Loucy (cell line): ENCODE measurements at regions not wholly inside any gene's neighbourhood (a gene's known extent, or its start where the extent isn't known, plus 50 kb on each side); places are given as distances from the start of the nearest gene placed in this dataset.

ENCODE experiments used
- EZH2phosphoT487 ChIP-seq: fragments of 200-600 bp; IDR thresholded peaks from 2 replicates; pipeline ENCODE4 v1.6.1; 2018; ENCODE audit warnings: antibody characterized with exemption, mild to moderate bottlenecking, moderate library complexity, borderline replicate concordance
- TF ChIP-seq, protein P1 (sequence below): fragments of 200-600 bp; sonication (generic); conservative IDR thresholded peaks from 2 replicates; pipeline ENCODE4 v1.5.1; 2014; ENCODE audit warnings: mild to moderate bottlenecking, antibody characterized with exemption, low read length

DNA sequence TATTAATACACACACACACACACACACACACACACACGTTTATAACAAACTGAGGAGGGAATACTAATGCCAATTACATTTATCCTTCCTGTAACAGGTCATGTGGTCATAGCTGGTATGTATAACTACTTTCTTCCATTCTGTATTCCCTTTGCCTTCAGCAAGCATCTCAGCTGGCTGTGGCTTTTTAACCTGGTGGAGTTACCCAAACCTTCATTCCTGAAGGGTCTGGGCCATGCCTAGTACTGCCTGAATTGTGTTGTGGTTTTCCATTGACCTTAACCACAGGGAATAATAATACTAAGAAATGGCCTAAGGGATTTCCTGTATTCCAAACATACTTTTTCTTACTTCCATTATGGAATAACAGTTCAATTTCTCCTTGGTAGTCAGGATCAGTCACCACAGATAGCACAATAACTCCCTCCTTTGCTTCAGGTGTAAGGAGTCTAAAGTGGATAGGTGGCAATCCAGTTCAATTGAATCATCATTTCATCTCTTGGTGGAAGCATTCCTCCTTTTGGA lies 222.2 kb upstream of the MEF2C start:
- TF ChIP-seq, protein P1, sequence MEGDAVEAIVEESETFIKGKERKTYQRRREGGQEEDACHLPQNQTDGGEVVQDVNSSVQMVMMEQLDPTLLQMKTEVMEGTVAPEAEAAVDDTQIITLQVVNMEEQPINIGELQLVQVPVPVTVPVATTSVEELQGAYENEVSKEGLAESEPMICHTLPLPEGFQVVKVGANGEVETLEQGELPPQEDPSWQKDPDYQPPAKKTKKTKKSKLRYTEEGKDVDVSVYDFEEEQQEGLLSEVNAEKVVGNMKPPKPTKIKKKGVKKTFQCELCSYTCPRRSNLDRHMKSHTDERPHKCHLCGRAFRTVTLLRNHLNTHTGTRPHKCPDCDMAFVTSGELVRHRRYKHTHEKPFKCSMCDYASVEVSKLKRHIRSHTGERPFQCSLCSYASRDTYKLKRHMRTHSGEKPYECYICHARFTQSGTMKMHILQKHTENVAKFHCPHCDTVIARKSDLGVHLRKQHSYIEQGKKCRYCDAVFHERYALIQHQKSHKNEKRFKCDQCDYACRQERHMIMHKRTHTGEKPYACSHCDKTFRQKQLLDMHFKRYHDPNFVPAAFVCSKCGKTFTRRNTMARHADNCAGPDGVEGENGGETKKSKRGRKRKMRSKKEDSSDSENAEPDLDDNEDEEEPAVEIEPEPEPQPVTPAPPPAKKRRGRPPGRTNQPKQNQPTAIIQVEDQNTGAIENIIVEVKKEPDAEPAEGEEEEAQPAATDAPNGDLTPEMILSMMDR, result no peak
- no peak for TF ChIP-seq EZH2phosphoT487
